ENCODE measurements at regions not wholly inside any gene's neighbourhood (a gene's known extent, or its start where the extent isn't known, plus 50 kb on each side); places are given as distances from the start of the nearest gene placed in this dataset.

GRCh38 chr5:164663198-164663989 lies 1158.0 kb downstream of the MAT2B start:
- TF ChIP-seq CTCF (conservative IDR thresholded peaks at IDR 0.05; ENCODE audit: low read length), result no peak
- TF ChIP-seq EZH2phosphoT487 (IDR thresholded peaks at IDR 0.05; ENCODE audit: borderline replicate concordance, low read depth, low read length), result no peak
